Activated naive CD8-positive, alpha-beta T cell treated with anti-CD3 and anti-CD28 coated beads, Interleukin-2, amount 10 ng/mL, durations not matched to agents 7 days and 5 days (primary cell): ENCODE measurements at regions not wholly inside any gene's neighbourhood (a gene's known extent, or its start where the extent isn't known, plus 50 kb on each side); places are given as distances from the start of the nearest gene placed in this dataset.
"Not testable (repeated sequence)": the region's sequence is repeated elsewhere in the genome, so short reads cannot be mapped to it uniquely, and the experiment has no call there.

Source experiments
- ATAC-seq: fragments of 150-1000 bp; cut with Tn5 transposase; one replicate; pipeline ENCODE4 v1.10.0; 2021; ENCODE audit warnings: low read depth, moderate library complexity
- POLR2A ChIA-PET: fragments of 350-600 bp; sonication (Branson Sonifier 250); formaldehyde crosslinking; loops from one replicate; lab custom pipeline; 2021; ENCODE audit warnings: antibody characterized with exemption; lab: Charles Lee
- DNase-seq: peaks from one replicate; pipeline ENCODE4 v3.0.0; 2021
- H3K27ac Mint-ChIP-seq: one replicate; pipeline ENCODE4 v1.8.0; 2022; ENCODE audit warnings: mild to moderate bottlenecking, mixed read lengths
- H3K27me3 Mint-ChIP-seq: one replicate; pipeline ENCODE4 v1.8.0; 2022; ENCODE audit warnings: mild to moderate bottlenecking, moderate library complexity, mixed read lengths
- H3K36me3 Mint-ChIP-seq: one replicate; pipeline ENCODE4 v1.8.0; 2021; ENCODE audit warnings: mild to moderate bottlenecking, mixed read lengths
- H3K4me1 Mint-ChIP-seq: one replicate; pipeline ENCODE4 v1.8.0; 2021; ENCODE audit warnings: mixed read lengths
- H3K4me3 Mint-ChIP-seq: one replicate; pipeline ENCODE4 v1.8.0; 2022; ENCODE audit warnings: mild to moderate bottlenecking, moderate library complexity, mixed read lengths
- H3K9me3 Mint-ChIP-seq: one replicate; pipeline ENCODE4 v1.8.0; 2021; ENCODE audit warnings: mixed read lengths

DNA sequence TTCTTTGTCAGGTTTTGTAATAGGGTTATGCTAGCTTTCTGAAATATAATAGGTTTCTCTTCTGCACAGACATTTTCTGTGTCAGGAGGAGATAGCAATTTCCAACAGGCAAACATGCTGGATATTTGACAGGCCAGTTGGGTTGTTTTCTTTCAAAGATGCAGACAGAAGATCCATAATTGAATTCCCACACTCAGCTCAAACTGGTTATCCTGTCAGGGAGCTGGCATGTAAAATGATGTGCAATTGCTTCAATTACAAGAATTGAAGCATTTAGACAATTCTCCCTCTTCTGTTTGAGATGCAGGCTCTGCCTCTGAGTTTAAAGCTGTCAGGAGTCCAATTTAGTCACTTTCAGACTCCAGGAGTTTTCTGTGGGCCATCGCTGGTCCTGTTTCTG, 146.2 kb upstream of the ZKSCAN2 start:
- no peaks in the 10 kb centered on the region for H3K9me3 Mint-ChIP-seq
- H3K36me3 Mint-ChIP-seq = no peaks in the 10 kb centered on the region
- H3K4me1 Mint-ChIP-seq = no peaks in the 10 kb centered on the region
- peaks cover 2% of the 10 kb centered on the region for H3K27me3 Mint-ChIP-seq
- DNase-seq = no peak
- ATAC-seq = no peak
- POLR2A ChIA-PET = no interaction called here
- H3K4me3 Mint-ChIP-seq = no peak overlapping the region
- no peak overlapping the region for H3K27ac Mint-ChIP-seq

DNA sequence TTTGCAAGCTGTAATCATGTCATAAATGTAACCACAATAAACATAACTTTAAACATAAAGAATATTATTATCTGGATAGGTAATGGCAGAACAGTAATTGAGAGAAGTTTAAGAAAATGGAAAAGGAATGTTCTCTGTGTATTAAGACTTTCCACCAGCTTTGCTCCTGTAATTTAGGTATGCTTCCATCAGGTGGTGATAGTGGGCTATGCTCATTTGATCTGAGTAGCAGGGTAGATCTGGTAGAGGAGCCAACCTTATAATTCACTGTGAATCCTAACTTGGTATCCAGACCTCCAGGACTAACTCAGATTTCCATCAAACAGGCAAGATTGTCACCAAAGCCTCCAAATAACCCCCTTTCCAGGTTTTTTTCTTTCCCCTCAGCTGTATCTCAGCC, 137.9 kb upstream of the ZKSCAN2 start:
- POLR2A ChIA-PET = no interaction called here
- no peak for DNase-seq

DNA sequence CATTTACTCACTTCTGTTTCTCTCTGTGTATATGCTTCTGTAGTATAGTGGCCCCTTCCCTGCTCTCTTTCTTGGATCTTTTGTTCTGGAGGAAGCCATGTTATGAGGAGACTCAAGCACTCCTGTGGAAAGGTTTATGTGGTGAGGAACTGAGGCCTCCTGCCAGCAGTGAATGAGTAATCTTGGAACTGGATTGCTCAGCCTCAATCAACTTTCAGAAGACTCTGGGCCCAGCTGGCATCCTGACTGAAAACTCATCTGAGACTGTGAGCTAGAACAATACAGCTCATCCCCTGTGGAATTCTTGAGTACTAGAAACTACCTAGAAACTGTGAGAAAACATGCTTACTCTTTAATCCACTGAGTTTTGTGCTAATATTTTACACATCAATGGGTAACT, 133.1 kb upstream of the ZKSCAN2 start:
- Mint-ChIP-seq H3K27me3 (no peaks in the 10 kb centered on the region), H3K4me3 (no peak overlapping the region), H3K4me1 (no peaks in the 10 kb centered on the region), H3K36me3 (no peaks in the 10 kb centered on the region), H3K27ac (no peak overlapping the region), H3K9me3 (peaks cover 3% of the 10 kb centered on the region)
- POLR2A ChIA-PET = no interaction called here
- ATAC-seq = no peak
- no peak for DNase-seq

More for the DNA sequence above, 137.9 kb upstream of the ZKSCAN2 start:
- Mint-ChIP-seq H3K27me3 (peaks cover 2% of the 10 kb centered on the region), H3K4me3 (no peak overlapping the region), H3K36me3 (no peaks in the 10 kb centered on the region), H3K4me1 (no peaks in the 10 kb centered on the region), H3K9me3 (peaks cover 8% of the 10 kb centered on the region), H3K27ac (no peak overlapping the region)
- no peak for ATAC-seq

DNA sequence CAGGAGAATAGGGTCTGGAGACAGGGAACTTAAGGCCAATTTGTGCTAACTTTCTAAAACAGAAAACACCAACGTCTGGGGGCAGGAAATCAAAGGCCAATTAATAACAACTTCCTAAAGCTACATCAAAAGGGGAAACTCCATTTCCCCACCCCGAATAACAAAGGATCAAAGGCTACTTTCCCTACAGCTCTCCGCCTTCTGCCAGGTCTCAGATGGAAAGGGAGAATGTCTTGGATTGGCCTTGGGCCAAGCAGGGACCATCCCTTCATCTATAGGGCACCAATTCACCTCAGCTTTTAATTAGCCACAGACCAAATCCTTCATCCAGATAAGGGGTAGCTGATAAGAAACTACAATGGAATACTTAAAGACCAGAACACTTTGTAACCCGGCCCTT, 116.9 kb upstream of the ZKSCAN2 start:
- H3K9me3 Mint-ChIP-seq = peaks cover 2% of the 10 kb centered on the region
- no peaks in the 10 kb centered on the region for H3K4me1 Mint-ChIP-seq
- DNase-seq = no peak
- H3K36me3 Mint-ChIP-seq = no peaks in the 10 kb centered on the region
- ATAC-seq = no peak
- no peak overlapping the region for H3K27ac Mint-ChIP-seq
- POLR2A ChIA-PET = no interaction called here
- H3K4me3 Mint-ChIP-seq = no peak overlapping the region
- H3K27me3 Mint-ChIP-seq = peaks cover 2% of the 10 kb centered on the region

DNA sequence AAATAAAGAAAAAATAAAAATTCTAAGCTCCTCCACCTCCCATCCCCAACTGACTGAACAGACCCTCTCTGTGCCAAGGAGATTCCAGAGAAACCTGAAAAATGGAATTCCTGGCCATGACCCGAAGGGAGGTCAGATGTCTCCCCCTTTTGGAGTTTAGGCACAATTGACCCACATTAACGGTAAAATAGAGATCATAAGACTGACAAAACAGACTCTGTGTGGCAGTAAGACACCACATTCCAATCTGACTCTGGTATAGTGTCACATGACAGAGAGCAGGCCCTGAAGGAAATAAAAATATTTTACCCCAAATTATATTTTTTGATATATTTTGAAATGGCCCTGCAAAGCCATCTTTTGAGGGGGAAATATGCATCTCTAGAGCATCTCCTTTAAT, 115.1 kb upstream of the ZKSCAN2 start:
- H3K4me1 Mint-ChIP-seq = no peaks in the 10 kb centered on the region
- H3K27ac Mint-ChIP-seq = no peak overlapping the region
- H3K27me3 Mint-ChIP-seq = no peaks in the 10 kb centered on the region
- DNase-seq (no peak), ATAC-seq (no peak)
- H3K36me3 Mint-ChIP-seq = no peaks in the 10 kb centered on the region
- peaks cover 2% of the 10 kb centered on the region for H3K9me3 Mint-ChIP-seq
- POLR2A ChIA-PET = no interaction called here
- no peak overlapping the region for H3K4me3 Mint-ChIP-seq

DNA sequence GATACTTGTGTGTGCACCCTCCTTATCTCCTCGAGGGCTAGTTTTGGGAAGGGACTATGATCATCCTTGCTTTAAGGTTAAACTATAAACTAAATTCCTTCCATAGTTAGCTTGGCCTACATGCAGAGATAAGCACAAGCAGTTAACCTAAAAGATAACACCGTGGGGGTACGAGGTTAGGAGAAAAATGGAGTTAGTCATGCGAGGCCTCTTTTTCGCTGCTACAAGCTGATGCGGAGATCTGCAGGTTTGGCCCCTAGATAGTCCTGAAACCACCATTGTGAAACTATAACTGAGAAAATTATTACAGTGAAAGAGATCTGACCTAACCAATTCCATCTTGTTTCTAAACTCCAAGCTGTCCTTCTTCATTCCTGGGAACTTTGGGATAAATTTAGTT, 113.7 kb upstream of the ZKSCAN2 start:
- no peaks in the 10 kb centered on the region for H3K9me3 Mint-ChIP-seq
- no peak overlapping the region for H3K27ac Mint-ChIP-seq
- no peak for ATAC-seq
- H3K36me3 Mint-ChIP-seq = no peaks in the 10 kb centered on the region
- H3K4me3 Mint-ChIP-seq = no peak overlapping the region
- POLR2A ChIA-PET = no interaction called here
- peaks cover under 1% of the 10 kb centered on the region for H3K27me3 Mint-ChIP-seq
- H3K4me1 Mint-ChIP-seq = no peaks in the 10 kb centered on the region
- no peak for DNase-seq

DNA sequence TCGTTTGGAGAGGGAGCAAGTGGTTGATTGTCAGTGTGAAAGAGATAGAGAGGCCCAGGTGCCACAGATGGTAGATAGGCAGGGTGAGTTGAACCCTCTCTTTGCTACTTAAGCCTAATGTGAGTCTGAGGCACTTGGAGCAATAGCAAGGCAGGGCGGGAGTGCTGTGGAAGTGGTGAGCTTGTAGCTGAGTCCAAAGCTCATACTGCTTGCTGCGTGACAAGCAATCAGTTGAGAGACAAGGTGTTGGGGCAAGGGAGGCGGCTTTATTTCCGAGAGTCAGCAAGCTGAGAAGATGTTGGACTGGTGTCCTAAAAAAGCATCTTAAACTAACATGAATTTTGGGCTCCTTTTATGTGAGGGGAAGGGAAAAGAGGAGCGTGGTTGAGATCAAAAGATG, 112.9 kb upstream of the ZKSCAN2 start:
- peaks cover 2% of the 10 kb centered on the region for H3K27me3 Mint-ChIP-seq
- H3K4me3 Mint-ChIP-seq = no peak overlapping the region
- ATAC-seq (no peak), DNase-seq (no peak)
- no peaks in the 10 kb centered on the region for H3K36me3 Mint-ChIP-seq
- POLR2A ChIA-PET = no interaction called here
- H3K9me3 Mint-ChIP-seq = no peaks in the 10 kb centered on the region
- no peak overlapping the region for H3K27ac Mint-ChIP-seq
- H3K4me1 Mint-ChIP-seq = no peaks in the 10 kb centered on the region

DNA sequence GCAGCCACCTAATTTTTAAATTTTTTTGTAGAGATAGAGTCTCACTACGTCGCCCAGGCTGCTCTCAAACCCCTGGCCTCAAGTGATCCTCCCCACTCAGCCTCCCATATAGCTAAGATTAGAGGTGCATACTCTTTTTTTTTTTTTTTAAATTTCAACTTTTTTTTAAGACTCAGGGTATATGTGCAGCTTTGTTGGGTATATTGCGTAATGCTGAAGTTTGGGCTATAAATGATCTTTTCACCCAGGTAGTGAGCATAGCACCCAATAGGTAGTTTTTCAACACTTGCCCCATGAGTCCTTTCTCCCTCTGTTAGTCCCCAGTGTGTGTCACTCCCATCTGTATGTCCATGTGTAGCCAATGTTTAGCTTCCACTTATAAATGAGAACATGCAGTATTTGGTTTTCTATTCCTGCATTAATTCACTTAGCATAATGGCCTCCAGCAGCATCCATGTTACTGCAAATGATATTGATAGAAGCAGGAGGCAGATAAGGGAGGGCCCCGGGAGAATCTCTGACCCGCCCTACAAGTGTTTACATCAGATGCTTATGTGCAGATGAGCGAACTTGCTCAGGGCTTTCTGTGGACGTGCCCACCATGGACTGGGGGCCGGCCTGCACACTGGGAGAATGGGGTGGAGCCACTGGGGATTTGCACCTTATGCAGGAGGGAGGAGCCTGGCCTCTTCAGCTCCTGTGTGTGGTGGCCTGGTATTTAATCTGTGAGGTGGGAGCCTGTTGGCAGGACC, 110.3 kb upstream of the ZKSCAN2 start:
- no peak overlapping the region for H3K27ac Mint-ChIP-seq
- ATAC-seq (no peak), DNase-seq (no peak)
- POLR2A ChIA-PET = no interaction called here
- H3K4me3 Mint-ChIP-seq = no peak overlapping the region
- H3K9me3 Mint-ChIP-seq = no peaks in the 10 kb centered on the region
- H3K36me3 Mint-ChIP-seq = no peaks in the 10 kb centered on the region
- peaks cover 2% of the 10 kb centered on the region for H3K27me3 Mint-ChIP-seq
- no peaks in the 10 kb centered on the region for H3K4me1 Mint-ChIP-seq

DNA sequence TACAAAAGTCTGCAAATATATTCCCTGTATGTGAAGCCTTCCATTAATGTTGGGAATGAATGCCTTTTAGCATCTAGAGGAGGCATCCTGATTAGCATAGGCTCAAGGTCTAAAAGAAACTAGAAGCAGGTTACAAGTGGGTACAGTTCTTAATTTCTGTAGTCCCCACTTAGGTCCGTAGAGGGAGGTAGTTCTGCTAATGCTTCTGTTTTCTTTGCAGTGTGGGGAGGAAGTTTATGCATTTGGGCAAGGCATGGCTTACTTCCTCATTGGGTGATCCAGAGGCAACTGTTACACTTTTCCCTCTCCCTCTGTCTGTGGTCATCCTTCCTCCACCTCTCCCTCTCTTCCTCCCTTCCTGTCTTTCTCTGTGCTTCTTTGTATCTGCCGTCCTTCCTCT, 108.4 kb upstream of the ZKSCAN2 start:
- POLR2A ChIA-PET = no interaction called here
- ATAC-seq = no peak
- Mint-ChIP-seq H3K27ac (no peak overlapping the region), H3K36me3 (no peaks in the 10 kb centered on the region), H3K4me1 (no peaks in the 10 kb centered on the region), H3K4me3 (no peak overlapping the region), H3K9me3 (no peaks in the 10 kb centered on the region), H3K27me3 (peaks cover 4% of the 10 kb centered on the region)
- DNase-seq = no peak

DNA sequence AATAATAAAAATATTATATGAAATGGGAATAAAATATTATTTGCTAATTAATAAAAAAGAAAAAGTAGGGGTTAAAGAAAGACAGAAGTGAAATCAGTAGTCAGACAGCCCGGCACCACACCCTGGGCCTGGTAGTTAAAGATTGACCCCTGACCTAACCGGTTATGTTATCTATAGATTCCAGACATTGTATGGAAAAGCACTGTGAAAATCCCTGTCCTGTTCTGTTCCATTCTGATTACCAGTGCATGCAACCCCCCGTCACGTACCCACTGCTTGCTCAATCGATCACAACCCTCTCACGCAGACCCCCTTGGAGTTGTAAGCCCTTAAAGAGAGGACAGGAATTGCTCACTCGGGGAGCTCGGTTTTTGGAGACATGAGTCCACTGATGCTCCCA, 101.9 kb upstream of the ZKSCAN2 start:
- ATAC-seq, H3K36me3 Mint-ChIP-seq, H3K4me3 Mint-ChIP-seq, H3K4me1 Mint-ChIP-seq, H3K27me3 Mint-ChIP-seq, POLR2A ChIA-PET, H3K27ac Mint-ChIP-seq, H3K9me3 Mint-ChIP-seq, DNase-seq: not testable (repeated sequence)

DNA sequence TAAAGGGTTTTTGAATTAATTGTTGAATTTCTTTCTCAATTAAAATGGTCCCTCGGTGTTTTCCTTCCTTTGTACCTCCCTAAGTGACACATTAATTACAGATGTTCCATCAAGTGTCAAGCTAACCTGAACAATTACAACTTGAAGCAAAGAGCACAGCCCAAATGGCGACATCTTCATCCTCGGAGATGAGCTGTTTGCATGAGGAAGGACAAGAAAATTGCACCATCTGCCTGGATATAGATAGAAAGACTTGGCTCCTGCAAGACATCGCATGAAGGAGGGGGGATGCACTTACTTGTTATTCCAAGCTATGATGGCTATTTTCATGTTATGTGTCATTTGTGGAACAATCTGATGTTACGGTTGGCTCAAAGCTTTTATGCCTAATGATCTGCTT, 86.4 kb upstream of the ZKSCAN2 start:
- no peaks in the 10 kb centered on the region for H3K4me1 Mint-ChIP-seq
- H3K36me3 Mint-ChIP-seq = no peaks in the 10 kb centered on the region
- no peak overlapping the region for H3K27ac Mint-ChIP-seq
- peaks cover 7% of the 10 kb centered on the region for H3K27me3 Mint-ChIP-seq
- ATAC-seq (no peak), DNase-seq (no peak)
- H3K9me3 Mint-ChIP-seq = no peaks in the 10 kb centered on the region
- POLR2A ChIA-PET = no interaction called here
- H3K4me3 Mint-ChIP-seq = no peak overlapping the region

DNA sequence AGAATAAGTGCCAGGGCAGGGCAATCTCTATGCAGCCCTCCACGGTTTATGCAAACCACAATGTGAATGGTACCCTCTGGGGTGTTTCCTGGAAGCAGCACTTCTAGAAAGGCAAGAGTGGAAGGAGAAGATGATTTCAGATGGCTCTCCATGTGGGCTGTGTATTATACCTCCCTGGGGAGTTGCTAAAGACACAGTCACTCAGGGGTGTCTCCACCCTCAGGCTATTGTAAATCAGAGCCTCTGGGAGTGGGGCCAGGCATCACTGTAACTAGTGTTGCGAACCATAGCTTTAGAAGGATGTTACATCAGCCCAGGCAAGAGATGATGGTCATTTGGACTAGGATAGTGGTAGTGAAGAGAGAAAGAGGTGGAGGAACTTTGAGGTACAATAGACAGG, 83.3 kb upstream of the ZKSCAN2 start:
- no peaks in the 10 kb centered on the region for H3K9me3 Mint-ChIP-seq
- no peak overlapping the region for H3K27ac Mint-ChIP-seq
- no peak for ATAC-seq

DNA sequence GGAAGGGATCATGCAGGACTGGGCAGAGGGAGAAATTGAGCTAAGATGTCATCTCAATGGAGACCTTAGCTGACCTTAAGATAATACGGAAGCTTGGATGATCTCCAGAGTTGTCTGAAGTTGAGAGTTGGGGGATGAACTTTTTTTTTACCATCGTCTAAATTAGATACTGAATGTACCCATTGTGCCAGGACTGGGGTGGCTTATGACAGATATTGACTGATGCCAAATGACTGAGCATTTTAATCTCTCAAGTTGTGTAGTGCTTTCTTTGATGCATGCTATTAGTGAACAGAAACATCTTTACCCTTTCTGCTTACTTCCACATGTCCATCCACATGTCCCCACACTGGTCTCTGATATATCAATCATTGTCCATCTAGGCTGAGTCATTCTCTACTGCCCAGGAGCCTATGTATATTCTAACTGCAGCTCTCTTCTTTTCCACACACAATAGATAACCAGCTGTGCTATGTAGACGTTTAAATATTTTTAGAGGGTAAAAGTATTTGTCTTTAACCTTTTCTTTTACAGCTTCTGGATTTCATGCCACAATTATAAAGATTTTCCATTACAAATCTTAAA, 60.2 kb upstream of the ZKSCAN2 start:
- ATAC-seq = no peak
- Mint-ChIP-seq H3K27me3 (peaks cover 6% of the 10 kb centered on the region), H3K9me3 (peaks cover 16% of the 10 kb centered on the region), H3K36me3 (peaks cover 2% of the 10 kb centered on the region), H3K4me3 (no peak overlapping the region), H3K27ac (no peak overlapping the region), H3K4me1 (no peaks in the 10 kb centered on the region)
- no peak for DNase-seq
- POLR2A ChIA-PET = no interaction called here

More for the DNA sequence above, 83.3 kb upstream of the ZKSCAN2 start:
- H3K27me3 Mint-ChIP-seq = peaks cover 2% of the 10 kb centered on the region
- no peak for DNase-seq
- H3K36me3 Mint-ChIP-seq = no peaks in the 10 kb centered on the region
- no peak overlapping the region for H3K4me3 Mint-ChIP-seq
- POLR2A ChIA-PET = no interaction called here
- H3K4me1 Mint-ChIP-seq = no peaks in the 10 kb centered on the region

DNA sequence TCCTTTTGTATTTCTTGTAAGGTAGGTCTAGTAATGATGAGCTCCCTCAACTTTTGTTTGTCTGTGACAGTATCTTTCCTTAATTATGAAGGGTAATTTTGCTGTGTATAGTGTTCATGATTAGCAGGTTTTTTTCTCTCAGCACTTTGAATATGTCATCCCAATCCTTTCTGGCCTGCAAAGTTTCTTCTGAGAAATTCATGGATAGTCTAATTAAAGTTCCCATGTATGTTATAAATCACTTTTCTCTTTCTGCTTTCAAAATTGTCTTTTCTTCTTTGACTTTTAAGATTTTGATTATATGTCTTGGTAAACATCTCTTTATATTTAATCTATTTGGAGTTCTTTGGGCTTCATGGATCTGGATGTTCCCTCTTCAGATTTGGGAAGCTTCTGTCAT, 54.3 kb upstream of the ZKSCAN2 start:
- Mint-ChIP-seq H3K27me3 (no peaks in the 10 kb centered on the region), H3K4me3 (no peak overlapping the region), H3K4me1 (no peaks in the 10 kb centered on the region), H3K36me3 (peaks cover 5% of the 10 kb centered on the region), H3K9me3 (peaks cover 20% of the 10 kb centered on the region), H3K27ac (no peak overlapping the region)
- no peak for DNase-seq
- ATAC-seq = no peak
- POLR2A ChIA-PET = no interaction called here
